Activated T-cell treated with anti-CD3 and anti-CD28 coated beads, Interleukin-2, amount 50 U/mL, for 1 hour (primary cell): ENCODE measurements at regions not wholly inside any gene's neighbourhood (a gene's known extent, or its start where the extent isn't known, plus 50 kb on each side); places are given as distances from the start of the nearest gene placed in this dataset.
A peak's percentile ranks its signal among the peaks of the same experiment; 100 is the strongest.
"Not testable (repeated sequence)": the region's sequence is repeated elsewhere in the genome, so short reads cannot be mapped to it uniquely, and the experiment has no call there.

Source experiments
- DNase-seq: peaks from one replicate; pipeline ENCODE4 v3.0.0-alpha.2; 2020

GRCh38 chr12:69136931-69137613 is 102.3 kb upstream of the CPSF6 start:
- no peak for DNase-seq

DNA sequence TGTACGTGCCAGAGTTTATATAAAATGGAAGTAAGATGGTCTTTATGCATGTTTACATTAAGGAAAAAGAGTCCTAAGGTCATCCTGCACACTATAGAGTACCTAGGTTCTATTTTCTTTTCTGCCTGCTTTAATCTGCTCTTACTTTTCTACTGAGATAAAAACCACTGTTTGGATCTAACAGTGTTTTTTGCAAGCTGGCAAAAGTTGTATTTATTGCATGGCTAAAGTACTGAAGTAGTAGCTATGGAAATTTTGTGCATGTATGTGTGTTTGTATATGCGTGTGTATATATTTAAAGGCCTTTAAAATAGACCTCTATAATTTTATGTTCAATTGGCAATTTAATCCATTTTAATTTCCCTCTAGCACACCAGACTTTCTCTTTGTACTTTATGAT is 98.3 kb upstream of the CPSF6 start:
- DNase-seq: no peak

GRCh38 chr12:69149270-69149669 is 90.1 kb upstream of the CPSF6 start:
- DNase-seq: no peak

- no peak for DNase-seq
These were observed 89.1 kb upstream of the CPSF6 start for GRCh38 chr12:69150083-69150795.

DNA sequence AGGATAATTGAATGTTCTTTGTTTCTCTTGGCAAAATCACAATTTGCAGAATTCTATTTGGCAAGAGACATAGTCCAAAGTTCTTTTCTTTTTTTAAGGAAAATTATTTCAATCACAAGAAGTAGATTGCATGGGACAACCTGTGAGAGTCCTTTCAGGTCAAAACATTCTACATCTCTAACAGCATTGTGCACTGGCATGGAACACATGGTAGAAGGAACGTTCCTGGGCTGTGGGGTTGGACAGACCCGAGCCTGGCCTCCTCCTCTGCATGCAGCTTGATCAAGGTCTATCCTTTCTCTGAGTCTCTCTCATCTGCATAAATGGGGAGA is 88.6 kb upstream of the CPSF6 start:
- no peak for DNase-seq

GRCh38 chr12:69151254-69151764 is 88.1 kb upstream of the CPSF6 start:
- DNase-seq: no peak

DNA sequence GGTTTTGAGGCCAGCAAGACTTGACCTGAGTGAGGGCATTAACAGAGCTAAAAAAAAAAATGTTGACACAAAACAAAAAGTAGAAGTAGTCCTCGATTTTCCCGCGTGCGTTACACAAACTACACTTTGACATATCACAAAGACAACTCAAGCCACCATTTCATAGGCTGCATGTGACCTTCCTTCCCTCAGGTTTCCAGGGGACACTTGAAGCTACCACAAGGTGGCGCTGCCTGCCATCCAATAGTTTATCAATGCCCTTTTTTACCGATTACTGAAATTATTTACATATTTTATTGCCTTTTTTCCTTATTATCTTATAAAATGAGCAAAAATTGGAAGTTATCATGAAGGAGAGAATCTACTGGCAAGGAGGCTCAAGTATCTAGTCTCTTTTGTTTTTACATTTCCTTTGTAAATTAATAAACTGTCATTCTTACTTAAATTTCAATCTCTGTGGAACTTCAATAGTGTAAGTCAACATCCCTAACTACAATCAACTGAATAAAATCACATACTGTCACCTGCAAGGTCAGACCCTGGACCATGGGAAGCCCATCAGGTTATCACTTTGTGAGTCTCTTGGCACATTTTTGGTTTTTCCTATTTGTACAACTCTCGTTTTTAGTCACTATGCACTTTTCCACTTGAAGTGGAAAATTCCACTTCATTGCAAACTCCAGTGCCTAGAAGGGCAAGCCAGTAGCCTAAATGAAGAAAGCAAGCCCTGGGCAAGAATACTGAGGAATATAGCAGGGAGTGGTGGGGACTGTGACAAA is 84.6 kb upstream of the CPSF6 start:
- peak; percentile 79 for DNase-seq

GRCh38 chr12:69157023-69157655 is 82.2 kb upstream of the CPSF6 start:
- DNase-seq: peak; percentile 89

DNA sequence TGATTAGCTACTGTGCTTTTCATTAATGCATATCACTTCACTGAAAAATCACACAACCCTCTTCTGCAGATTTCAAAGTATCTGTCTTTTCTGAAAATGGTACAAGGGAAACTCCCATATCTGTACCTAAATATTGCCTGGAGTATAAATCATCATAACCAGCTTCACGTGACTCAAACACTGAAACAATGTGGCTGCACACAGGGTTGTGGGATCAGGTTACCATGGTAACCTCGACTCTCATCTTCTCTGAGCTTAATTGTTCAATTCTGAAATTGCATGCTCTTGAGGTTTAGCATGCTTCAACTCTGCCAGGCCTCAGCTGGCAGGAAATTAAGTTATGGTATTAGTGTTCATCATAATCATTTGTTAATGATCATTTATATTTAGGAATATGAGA is 77.5 kb upstream of the CPSF6 start:
- DNase-seq: no peak

DNA sequence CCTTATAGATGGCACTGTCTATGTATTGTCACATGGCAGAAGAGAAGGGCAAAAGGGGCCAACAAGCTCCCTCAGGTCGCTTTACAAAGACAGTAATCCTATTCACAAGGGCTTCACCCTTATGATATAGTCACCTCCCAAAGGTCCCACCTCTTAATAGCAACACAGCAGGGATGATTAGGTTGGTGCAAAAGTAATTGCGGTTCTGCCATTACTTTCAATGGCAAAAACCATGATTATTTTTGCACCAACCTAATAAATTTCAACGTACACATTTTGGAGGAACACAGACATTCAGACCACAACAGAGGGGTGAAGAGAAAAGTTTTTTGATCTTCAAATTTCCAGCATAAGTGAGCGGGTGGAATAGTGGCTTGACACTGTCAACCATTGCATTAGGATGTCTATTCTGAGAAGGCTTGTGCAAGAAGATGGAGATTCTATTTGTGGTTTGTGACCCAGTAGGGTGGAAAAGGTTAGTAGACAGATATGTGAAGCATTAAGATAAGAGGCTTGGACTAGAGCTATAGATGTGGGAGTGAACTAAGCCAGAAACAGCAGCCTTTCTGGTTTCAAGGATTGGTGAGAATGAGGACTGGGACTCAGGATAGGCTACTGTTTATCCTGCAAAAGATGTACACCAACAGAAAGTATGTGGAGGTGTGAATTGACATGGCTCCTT is 75.5 kb upstream of the CPSF6 start:
- no peak for DNase-seq

GRCh38 chr12:69167648-69168165 is 71.7 kb upstream of the CPSF6 start:
- DNase-seq: no peak

GRCh38 chr12:69168363-69168762 is 71.0 kb upstream of the CPSF6 start:
- no peak for DNase-seq

DNA sequence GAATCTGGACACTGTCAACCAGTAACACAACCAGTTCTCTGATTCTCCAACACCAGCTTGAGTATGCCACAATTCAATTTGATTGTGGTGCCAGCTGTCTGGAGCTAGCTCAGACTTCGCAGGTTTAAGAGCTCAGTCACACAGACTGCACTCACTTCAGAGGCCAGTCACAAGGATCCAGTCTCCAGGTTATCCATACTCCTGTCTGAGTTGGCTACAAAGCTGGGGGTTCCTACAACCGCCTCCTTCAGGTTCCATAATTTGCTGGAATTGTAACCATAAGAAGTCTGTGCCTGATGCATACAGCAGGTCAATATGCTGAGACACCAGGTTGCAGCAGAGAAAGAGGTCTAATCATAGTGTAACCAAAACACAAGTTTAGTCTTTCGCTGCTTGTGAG is 70.5 kb upstream of the CPSF6 start:
- DNase-seq: no peak

DNA sequence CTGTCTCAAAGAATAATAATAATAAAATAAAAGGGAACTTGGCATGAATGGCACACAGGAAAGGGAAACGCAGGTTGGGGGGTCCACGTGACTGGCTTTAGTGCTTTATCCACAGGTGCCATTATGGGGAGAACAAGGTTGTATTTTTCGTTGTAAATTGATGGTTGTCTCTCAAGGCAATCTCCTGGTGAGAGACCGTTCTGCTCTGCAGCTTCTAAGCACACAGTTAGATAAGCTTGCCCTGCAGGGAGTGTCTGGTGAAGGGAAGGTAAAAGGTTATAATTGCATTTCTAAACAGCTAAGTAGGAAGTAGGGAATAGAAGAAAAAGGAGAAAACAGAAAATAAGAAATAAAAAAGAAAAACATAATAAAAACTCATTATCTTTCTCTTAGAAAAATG is 69.1 kb upstream of the CPSF6 start:
- no peak for DNase-seq

GRCh38 chr12:69171881-69172280 is 67.5 kb upstream of the CPSF6 start:
- no peak for DNase-seq

GRCh38 chr12:69172491-69172890 is 66.9 kb upstream of the CPSF6 start:
- no peak for DNase-seq

DNA sequence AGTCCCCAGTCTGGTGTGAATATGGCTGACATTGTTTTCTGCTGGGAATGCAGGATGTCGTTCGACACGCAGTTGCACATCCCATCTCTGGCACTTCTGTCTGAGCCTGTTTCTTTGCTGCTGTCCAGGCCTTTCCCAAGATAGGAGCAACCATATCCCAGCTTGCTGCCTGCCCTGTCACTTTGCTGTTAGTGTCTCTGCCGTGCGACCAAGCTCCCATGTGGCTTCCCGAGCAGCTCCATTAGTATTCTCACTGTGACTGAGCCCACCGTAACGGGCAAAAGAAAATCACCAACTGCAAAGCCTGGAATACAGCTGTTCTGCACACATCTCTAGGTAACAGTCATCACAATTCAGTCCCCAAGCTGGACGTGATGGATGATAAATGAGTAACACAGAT is 66.0 kb upstream of the CPSF6 start:
- no peak for DNase-seq

- no peak for DNase-seq
These were observed 59.6 kb upstream of the CPSF6 start for GRCh38 chr12:69179786-69180185.

DNA sequence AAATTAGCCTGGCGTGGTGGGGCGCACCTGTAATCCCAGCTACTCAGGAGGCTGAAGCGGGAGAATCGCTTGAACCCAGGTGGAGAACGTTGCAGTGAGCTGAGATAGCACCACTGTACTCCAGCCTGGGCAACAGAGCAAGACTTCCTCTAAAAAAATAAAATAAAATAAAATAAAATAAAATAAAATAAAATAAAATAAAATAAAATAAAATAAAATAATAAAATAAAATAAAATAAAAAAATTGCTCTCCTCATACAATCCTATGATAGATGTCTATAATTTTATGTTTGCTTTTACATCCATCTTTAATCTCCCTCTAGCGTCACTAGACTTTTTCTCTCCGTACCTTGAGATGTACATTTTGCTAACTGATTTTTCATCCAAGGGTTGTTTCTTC is 51.8 kb upstream of the CPSF6 start:
- DNase-seq: not testable (repeated sequence)

- DNase-seq: no peak
These were observed 49.9 kb upstream of the CPSF6 start for GRCh38 chr12:69189378-69189978.
